ENCODE measurements at regions not wholly inside any gene's neighbourhood (a gene's known extent, or its start where the extent isn't known, plus 50 kb on each side); places are given as distances from the start of the nearest gene placed in this dataset.

GRCh38 chr22:49586244-49586748 lies 241.4 kb downstream of the BRD1 start:
- Histone ChIP-seq H3K9me2 (replicated peaks; ENCODE audit: insufficient read depth, low read length) (no peaks in the 10 kb centered on the region), H4K20me1 (ENCODE audit: low read depth, low read length) (no peaks in the 10 kb centered on the region), H3K79me2 (ENCODE audit: insufficient read depth, low read length) (no peaks in the 10 kb centered on the region), H3K9me3 (ENCODE audit: insufficient read depth, low read length) (no peaks in the 10 kb centered on the region), H3K4me3 (ENCODE audit: insufficient read depth, low read length, poor library complexity, severe bottlenecking) (no peak overlapping the region), H3K4me2 (ENCODE audit: low read depth, low read length, poor library complexity, severe bottlenecking) (no peak overlapping the region), H2AFZ (ENCODE audit: low read depth, low read length, severe bottlenecking) (no peak overlapping the region), H3F3A (ENCODE audit: insufficient read depth) (no peaks in the 10 kb centered on the region), H3K36me3 (ENCODE audit: low read length) (no peaks in the 10 kb centered on the region), H3K27ac (ENCODE audit: low read depth, low read length) (no peak overlapping the region), H3K27me3 (ENCODE audit: low read length) (no peaks in the 10 kb centered on the region), H3K9ac (ENCODE audit: low read length) (no peak overlapping the region)
- TF ChIP-seq EZH2phosphoT487 (conservative IDR thresholded peaks at IDR 0.05; ENCODE audit: low read length) (no peak), CTCF (IDR thresholded peaks at IDR 0.05; ENCODE audit: insufficient read depth, low read length, poor library complexity, severe bottlenecking) (no peak)

- Histone ChIP-seq H4K20me1 (ENCODE audit: low read depth, low read length) (no peaks in the 10 kb centered on the region), H3F3A (ENCODE audit: insufficient read depth) (no peaks in the 10 kb centered on the region), H3K9ac (ENCODE audit: low read length) (no peak overlapping the region), H2AFZ (ENCODE audit: low read depth, low read length, severe bottlenecking) (no peak overlapping the region), H3K9me3 (ENCODE audit: insufficient read depth, low read length) (no peaks in the 10 kb centered on the region), H3K27ac (ENCODE audit: low read depth, low read length) (no peak overlapping the region), H3K4me2 (ENCODE audit: low read depth, low read length, poor library complexity, severe bottlenecking) (no peak overlapping the region), H3K4me3 (ENCODE audit: insufficient read depth, low read length, poor library complexity, severe bottlenecking) (no peak overlapping the region), H3K79me2 (ENCODE audit: insufficient read depth, low read length) (no peaks in the 10 kb centered on the region), H3K9me2 (replicated peaks; ENCODE audit: insufficient read depth, low read length) (no peaks in the 10 kb centered on the region), H3K36me3 (ENCODE audit: low read length) (no peaks in the 10 kb centered on the region), H3K27me3 (ENCODE audit: low read length) (no peaks in the 10 kb centered on the region)
- TF ChIP-seq EZH2phosphoT487 (conservative IDR thresholded peaks at IDR 0.05; ENCODE audit: low read length) (no peak), CTCF (IDR thresholded peaks at IDR 0.05; ENCODE audit: insufficient read depth, low read length, poor library complexity, severe bottlenecking) (no peak)
Measured at GRCh38 chr22:49585461-49586243, 242.0 kb downstream of the BRD1 start.

GRCh38 chr22:49583886-49584505 lies 243.7 kb downstream of the BRD1 start:
- no peak overlapping the region for H3K4me2 ChIP-seq (ENCODE audit: low read depth, low read length, poor library complexity, severe bottlenecking)
- no peaks in the 10 kb centered on the region for H3K79me2 ChIP-seq (ENCODE audit: insufficient read depth, low read length)
- no peaks in the 10 kb centered on the region for H3F3A ChIP-seq (ENCODE audit: insufficient read depth)
- TF ChIP-seq EZH2phosphoT487 (conservative IDR thresholded peaks at IDR 0.05; ENCODE audit: low read length) (no peak), CTCF (IDR thresholded peaks at IDR 0.05; ENCODE audit: insufficient read depth, low read length, poor library complexity, severe bottlenecking) (no peak)
- H3K9me3 ChIP-seq (ENCODE audit: insufficient read depth, low read length): no peaks in the 10 kb centered on the region
- no peaks in the 10 kb centered on the region for H3K27me3 ChIP-seq (ENCODE audit: low read length)
- no peaks in the 10 kb centered on the region for H4K20me1 ChIP-seq (ENCODE audit: low read depth, low read length)
- H3K4me3 ChIP-seq (ENCODE audit: insufficient read depth, low read length, poor library complexity, severe bottlenecking): no peak overlapping the region
- no peak overlapping the region for H3K9ac ChIP-seq (ENCODE audit: low read length)
- H3K27ac ChIP-seq (ENCODE audit: low read depth, low read length): no peak overlapping the region
- no peaks in the 10 kb centered on the region for H3K36me3 ChIP-seq (ENCODE audit: low read length)
- no peaks in the 10 kb centered on the region for H3K9me2 ChIP-seq (replicated peaks; ENCODE audit: insufficient read depth, low read length)
- H2AFZ ChIP-seq (ENCODE audit: low read depth, low read length, severe bottlenecking): no peak overlapping the region
